ENCODE measurements at regions not wholly inside any gene's neighbourhood (a gene's known extent, or its start where the extent isn't known, plus 50 kb on each side); places are given as distances from the start of the nearest gene placed in this dataset.

GRCh38 chr6:99185525-99185924, 163.9 kb downstream of the FAXC start:
- Histone ChIP-seq H3K27me3 (ENCODE audit: insufficient read depth, low read length) (no peaks in the 10 kb centered on the region), H4K20me1 (ENCODE audit: insufficient read depth) (no peaks in the 10 kb centered on the region; the same call in 1 of the 2 replicates), H3K4me2 (ENCODE audit: low read length) (no peak overlapping the region), H2AFZ (ENCODE audit: low read depth, low read length, poor library complexity, severe bottlenecking) (no peak overlapping the region), H3K4me3 (replicated peaks in 1 of 2; ENCODE audit: low read depth in 1 of 2, low read length in 2 of 2) (no peak overlapping the region), H3K9me3 (ENCODE audit: control insufficient read depth in 1 of 2, insufficient read depth in 1 of 2, low read depth in 1 of 2, low read length in 2 of 2) (peaks cover 0 to 4% of the 10 kb centered on the region in 2 experiments; a peak in 1 of 4 replicates), H3K27ac (ENCODE audit: low read depth, low read length) (no peak overlapping the region), H3K79me2 (ENCODE audit: insufficient read depth, low read length) (no peaks in the 10 kb centered on the region), H3K4me1 (ENCODE audit: control insufficient read depth in 1 of 2, insufficient read depth in 2 of 2, low read length in 2 of 2) (no peaks in the 10 kb centered on the region), H3K9ac (ENCODE audit: low read length) (no peak overlapping the region), H3K36me3 (ENCODE audit: control insufficient read depth in 1 of 2, insufficient read depth in 2 of 2, low read length in 2 of 2) (no peaks in the 10 kb centered on the region), H3K9me2 (ENCODE audit: insufficient read depth) (no peaks in the 10 kb centered on the region)
- ChIA-PET RAD21 (ENCODE audit: low non-redundant PET in 1 of 2, low total read pairs in 2 of 2, uncharacterized antibody in 2 of 2, unreplicated experiment in 2 of 2) (no interaction called here), POLR2A (no interaction called here), CTCF (no interaction called here)
- ATAC-seq (no peak), DNase-seq (ENCODE audit: low read depth, low spot score) (no peak)
- intact Hi-C loops (cut with micrococcal nuclease), result no loop called here
- TF ChIP-seq EZH2phosphoT487 (IDR thresholded peaks at IDR 0.05; ENCODE audit: borderline replicate concordance) (no peak), ATF3 (IDR thresholded peaks at IDR 0.05) (no peak), POLR2A (IDR thresholded peaks at IDR 0.05; ENCODE audit: borderline replicate concordance, extremely low read depth, insufficient read depth, insufficient read length) (no peak), ELF1 (IDR thresholded peaks at IDR 0.05; ENCODE audit: borderline replicate concordance, low read depth) (no peak), CEBPB (IDR thresholded peaks at IDR 0.05; ENCODE audit: low read depth) (no peak), ZFX (IDR thresholded peaks at IDR 0.05) (no peak), CBX3 (IDR thresholded peaks at IDR 0.05; ENCODE audit: low read depth) (no peak), EGR1 (IDR thresholded peaks at IDR 0.05; ENCODE audit: low read depth) (no peak), RAD21 (IDR thresholded peaks at IDR 0.05; ENCODE audit: low read depth) (no peak), EZH2 (IDR thresholded peaks at IDR 0.05) (no peak), ZNF274 (IDR thresholded peaks at IDR 0.05; ENCODE audit: low read depth, low read length) (no peak), SP1 (IDR thresholded peaks at IDR 0.05; ENCODE audit: low read depth) (no peak), JUND (IDR thresholded peaks at IDR 0.05) (no peak)
- TF ChIP-seq, protein P1, sequence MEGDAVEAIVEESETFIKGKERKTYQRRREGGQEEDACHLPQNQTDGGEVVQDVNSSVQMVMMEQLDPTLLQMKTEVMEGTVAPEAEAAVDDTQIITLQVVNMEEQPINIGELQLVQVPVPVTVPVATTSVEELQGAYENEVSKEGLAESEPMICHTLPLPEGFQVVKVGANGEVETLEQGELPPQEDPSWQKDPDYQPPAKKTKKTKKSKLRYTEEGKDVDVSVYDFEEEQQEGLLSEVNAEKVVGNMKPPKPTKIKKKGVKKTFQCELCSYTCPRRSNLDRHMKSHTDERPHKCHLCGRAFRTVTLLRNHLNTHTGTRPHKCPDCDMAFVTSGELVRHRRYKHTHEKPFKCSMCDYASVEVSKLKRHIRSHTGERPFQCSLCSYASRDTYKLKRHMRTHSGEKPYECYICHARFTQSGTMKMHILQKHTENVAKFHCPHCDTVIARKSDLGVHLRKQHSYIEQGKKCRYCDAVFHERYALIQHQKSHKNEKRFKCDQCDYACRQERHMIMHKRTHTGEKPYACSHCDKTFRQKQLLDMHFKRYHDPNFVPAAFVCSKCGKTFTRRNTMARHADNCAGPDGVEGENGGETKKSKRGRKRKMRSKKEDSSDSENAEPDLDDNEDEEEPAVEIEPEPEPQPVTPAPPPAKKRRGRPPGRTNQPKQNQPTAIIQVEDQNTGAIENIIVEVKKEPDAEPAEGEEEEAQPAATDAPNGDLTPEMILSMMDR (IDR thresholded peaks at IDR 0.05 in 2 of 3, conservative IDR thresholded peaks at IDR 0.05 in 1 of 3; ENCODE audit: borderline replicate concordance in 1 of 3, insufficient read depth in 1 of 3, low read depth in 2 of 3, low read length in 2 of 3), result no peak
- TF ChIP-seq, protein P2, sequence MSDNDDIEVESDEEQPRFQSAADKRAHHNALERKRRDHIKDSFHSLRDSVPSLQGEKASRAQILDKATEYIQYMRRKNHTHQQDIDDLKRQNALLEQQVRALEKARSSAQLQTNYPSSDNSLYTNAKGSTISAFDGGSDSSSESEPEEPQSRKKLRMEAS (IDR thresholded peaks at IDR 0.05), result no peak
- TF ChIP-seq, protein P3, sequence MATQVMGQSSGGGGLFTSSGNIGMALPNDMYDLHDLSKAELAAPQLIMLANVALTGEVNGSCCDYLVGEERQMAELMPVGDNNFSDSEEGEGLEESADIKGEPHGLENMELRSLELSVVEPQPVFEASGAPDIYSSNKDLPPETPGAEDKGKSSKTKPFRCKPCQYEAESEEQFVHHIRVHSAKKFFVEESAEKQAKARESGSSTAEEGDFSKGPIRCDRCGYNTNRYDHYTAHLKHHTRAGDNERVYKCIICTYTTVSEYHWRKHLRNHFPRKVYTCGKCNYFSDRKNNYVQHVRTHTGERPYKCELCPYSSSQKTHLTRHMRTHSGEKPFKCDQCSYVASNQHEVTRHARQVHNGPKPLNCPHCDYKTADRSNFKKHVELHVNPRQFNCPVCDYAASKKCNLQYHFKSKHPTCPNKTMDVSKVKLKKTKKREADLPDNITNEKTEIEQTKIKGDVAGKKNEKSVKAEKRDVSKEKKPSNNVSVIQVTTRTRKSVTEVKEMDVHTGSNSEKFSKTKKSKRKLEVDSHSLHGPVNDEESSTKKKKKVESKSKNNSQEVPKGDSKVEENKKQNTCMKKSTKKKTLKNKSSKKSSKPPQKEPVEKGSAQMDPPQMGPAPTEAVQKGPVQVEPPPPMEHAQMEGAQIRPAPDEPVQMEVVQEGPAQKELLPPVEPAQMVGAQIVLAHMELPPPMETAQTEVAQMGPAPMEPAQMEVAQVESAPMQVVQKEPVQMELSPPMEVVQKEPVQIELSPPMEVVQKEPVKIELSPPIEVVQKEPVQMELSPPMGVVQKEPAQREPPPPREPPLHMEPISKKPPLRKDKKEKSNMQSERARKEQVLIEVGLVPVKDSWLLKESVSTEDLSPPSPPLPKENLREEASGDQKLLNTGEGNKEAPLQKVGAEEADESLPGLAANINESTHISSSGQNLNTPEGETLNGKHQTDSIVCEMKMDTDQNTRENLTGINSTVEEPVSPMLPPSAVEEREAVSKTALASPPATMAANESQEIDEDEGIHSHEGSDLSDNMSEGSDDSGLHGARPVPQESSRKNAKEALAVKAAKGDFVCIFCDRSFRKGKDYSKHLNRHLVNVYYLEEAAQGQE (IDR thresholded peaks at IDR 0.05; ENCODE audit: low read depth), result no peak
- no TSS peak for BruUV-seq (replicated peaks)

All from HCT116 (cell line).